ENCODE measurements at regions not wholly inside any gene's neighbourhood (a gene's known extent, or its start where the extent isn't known, plus 50 kb on each side); places are given as distances from the start of the nearest gene placed in this dataset.
A peak's percentile ranks its signal among the peaks of the same experiment; 100 is the strongest.
"Not testable (repeated sequence)": the region's sequence is repeated elsewhere in the genome, so short reads cannot be mapped to it uniquely, and the experiment has no call there.

DNA sequence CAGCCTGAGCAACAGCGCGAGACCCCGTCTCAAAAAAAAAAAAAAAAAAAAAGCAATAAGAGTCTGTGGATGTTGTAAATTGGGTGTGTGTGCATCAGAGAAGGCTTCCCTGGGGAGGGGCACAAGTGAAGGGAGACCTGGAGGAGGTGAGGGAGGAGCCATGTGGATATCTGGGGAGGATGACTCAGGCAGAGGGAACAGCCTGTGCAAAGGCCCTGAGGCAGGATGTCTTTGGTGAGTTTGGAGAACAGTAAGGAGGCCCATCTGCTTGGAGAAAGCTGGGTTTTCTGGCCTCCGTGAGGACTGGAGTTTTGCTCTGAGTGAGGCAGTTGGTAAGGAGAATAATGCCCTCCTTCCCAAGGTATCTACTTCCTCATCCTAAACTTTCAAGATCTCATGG is 81.9 kb upstream of the ADGRL1 start:
- H3K9me3 ChIP-seq (ENCODE audit: control insufficient read depth, insufficient read depth, low read length); H3K4me3 ChIP-seq (ENCODE audit: low read depth, low read length); H3K36me3 ChIP-seq (ENCODE audit: control insufficient read depth, insufficient read depth, low read length); H3K27me3 ChIP-seq (ENCODE audit: control insufficient read depth, insufficient read depth, low read length); H3K27ac ChIP-seq (ENCODE audit: low read depth, low read length); DNase-seq (ENCODE audit: low read depth in 4 of 6, low spot score in 6 of 6); H3K4me1 ChIP-seq (ENCODE audit: control insufficient read depth, insufficient read depth, low read length): not testable (repeated sequence)
- WGBS (ENCODE audit: insufficient coverage): no CpG with 5 or more reads among the region's 4 CpGs

DNA sequence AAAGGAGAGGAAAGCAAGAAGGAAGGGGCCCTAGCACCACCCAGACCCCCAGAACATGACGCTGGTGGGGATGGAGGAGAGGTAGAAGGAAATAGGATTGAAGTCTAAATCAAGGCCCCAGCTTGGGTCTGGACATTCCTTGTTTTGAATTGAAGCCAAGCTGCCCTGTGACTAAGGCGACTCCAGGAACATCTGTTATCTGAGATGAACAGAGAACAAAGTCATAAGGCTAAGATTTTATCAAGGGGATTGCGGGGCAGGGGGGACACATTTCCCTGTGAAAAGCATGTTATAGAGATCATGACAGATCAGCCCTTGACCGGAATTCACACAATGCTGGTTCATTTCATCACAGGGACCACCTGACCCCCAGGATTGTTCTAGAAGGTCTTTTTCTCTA is 80.6 kb upstream of the ADGRL1 start:
- WGBS (ENCODE audit: insufficient coverage): 69% methylated on average over 3 of the region's 4 CpGs
- not testable (repeated sequence) for H3K27ac ChIP-seq (ENCODE audit: low read depth, low read length)

DNA sequence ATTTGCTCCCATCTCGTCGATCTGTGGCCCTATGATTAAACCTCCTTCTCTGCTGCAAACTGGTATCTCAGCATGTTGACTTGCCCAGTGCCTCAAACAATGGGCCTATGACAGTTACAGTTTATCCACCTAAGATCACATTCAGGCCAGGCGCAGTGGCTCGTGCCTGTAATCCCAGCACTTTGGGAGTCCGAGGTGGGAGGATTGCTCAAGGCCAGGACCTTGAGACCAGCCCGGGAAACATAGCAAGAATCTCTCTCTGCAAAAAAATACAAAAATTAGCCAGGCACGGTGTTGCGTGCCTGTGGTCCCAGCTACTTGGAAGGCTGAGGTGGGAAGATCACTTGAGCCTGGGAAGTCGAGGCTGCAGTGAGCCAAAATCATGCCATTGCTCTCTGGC is 79.8 kb upstream of the ADGRL1 start:
- H3K4me3 ChIP-seq (ENCODE audit: low read depth, low read length); DNase-seq (ENCODE audit: low read depth in 4 of 6, low spot score in 6 of 6); H3K27me3 ChIP-seq (ENCODE audit: control insufficient read depth, insufficient read depth, low read length); H3K9me3 ChIP-seq (ENCODE audit: control insufficient read depth, insufficient read depth, low read length); H3K4me1 ChIP-seq (ENCODE audit: control insufficient read depth, insufficient read depth, low read length); H3K36me3 ChIP-seq (ENCODE audit: control insufficient read depth, insufficient read depth, low read length); H3K27ac ChIP-seq (ENCODE audit: low read depth, low read length): not testable (repeated sequence)
- 98% methylated on average over 5 of the region's 9 CpGs for WGBS (ENCODE audit: insufficient coverage)

More for the DNA sequence above, 80.6 kb upstream of the ADGRL1 start:
- H3K4me3 ChIP-seq (ENCODE audit: low read depth, low read length); H3K9me3 ChIP-seq (ENCODE audit: control insufficient read depth, insufficient read depth, low read length); H3K4me1 ChIP-seq (ENCODE audit: control insufficient read depth, insufficient read depth, low read length); H3K36me3 ChIP-seq (ENCODE audit: control insufficient read depth, insufficient read depth, low read length); DNase-seq (ENCODE audit: low read depth in 4 of 6, low spot score in 6 of 6); H3K27me3 ChIP-seq (ENCODE audit: control insufficient read depth, insufficient read depth, low read length): not testable (repeated sequence)

DNA sequence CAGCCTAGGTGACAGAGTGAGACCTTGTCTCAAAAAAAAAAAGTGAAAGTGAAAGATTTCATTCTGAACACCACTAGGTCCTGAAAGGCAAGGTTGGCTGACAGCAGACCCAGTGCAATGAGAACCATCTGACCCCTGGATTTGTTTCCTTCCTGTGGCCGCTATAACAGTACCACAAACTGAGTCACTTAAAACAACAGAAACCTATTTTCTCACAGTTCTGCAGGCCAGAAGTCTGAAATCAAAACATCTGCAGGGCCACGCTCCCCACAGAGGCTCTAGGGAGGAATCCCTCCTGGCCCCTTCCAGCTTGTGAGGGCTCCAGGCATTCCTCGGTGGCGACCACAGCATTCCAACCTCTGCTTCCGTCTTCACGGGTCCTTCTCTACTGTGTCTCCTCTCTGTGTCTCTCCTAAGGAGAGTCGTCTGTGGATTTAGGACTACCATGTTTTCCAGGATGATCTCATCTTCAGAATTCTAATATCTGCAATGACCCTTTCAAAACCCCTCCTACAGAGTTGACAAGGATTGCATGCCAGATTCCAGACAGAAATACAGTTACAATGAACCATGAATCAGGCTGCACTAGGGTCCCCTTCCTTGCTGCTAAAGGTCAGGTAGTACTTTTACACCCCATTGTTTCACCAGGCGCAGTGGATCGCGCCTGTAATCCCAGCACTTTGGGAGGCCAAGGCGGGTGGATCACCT is 78.0 kb upstream of the ADGRL1 start:
- H3K36me3 ChIP-seq (ENCODE audit: control insufficient read depth, insufficient read depth, low read length); H3K9me3 ChIP-seq (ENCODE audit: control insufficient read depth, insufficient read depth, low read length); H3K27ac ChIP-seq (ENCODE audit: low read depth, low read length); H3K4me1 ChIP-seq (ENCODE audit: control insufficient read depth, insufficient read depth, low read length); H3K27me3 ChIP-seq (ENCODE audit: control insufficient read depth, insufficient read depth, low read length); H3K4me3 ChIP-seq (ENCODE audit: low read depth, low read length): not testable (repeated sequence)
- peak in 1 of 6 donors; percentile 23 for DNase-seq (ENCODE audit: low read depth in 4 of 6, low spot score in 6 of 6)
- 63% methylated on average over 6 of the region's 11 CpGs for WGBS (ENCODE audit: insufficient coverage)

- DNase-seq (ENCODE audit: low read depth in 4 of 6, low spot score in 6 of 6); H3K9me3 ChIP-seq (ENCODE audit: control insufficient read depth, insufficient read depth, low read length); H3K27me3 ChIP-seq (ENCODE audit: control insufficient read depth, insufficient read depth, low read length); H3K4me1 ChIP-seq (ENCODE audit: control insufficient read depth, insufficient read depth, low read length); H3K36me3 ChIP-seq (ENCODE audit: control insufficient read depth, insufficient read depth, low read length); H3K27ac ChIP-seq (ENCODE audit: low read depth, low read length); H3K4me3 ChIP-seq (ENCODE audit: low read depth, low read length): not testable (repeated sequence)
- 86% methylated on average over 2 of the region's 4 CpGs for WGBS (ENCODE audit: insufficient coverage)
Observed at GRCh38 chr19:14279270-14279669, 73.3 kb upstream of the ADGRL1 start.

GRCh38 chr19:14277608-14278007 is 71.6 kb upstream of the ADGRL1 start:
- Histone ChIP-seq H3K4me3 (ENCODE audit: low read depth, low read length) (no peak overlapping the region), H3K27ac (ENCODE audit: low read depth, low read length) (no peak overlapping the region), H3K27me3 (ENCODE audit: control insufficient read depth, insufficient read depth, low read length) (no peaks in the 10 kb centered on the region), H3K4me1 (ENCODE audit: control insufficient read depth, insufficient read depth, low read length) (no peaks in the 10 kb centered on the region), H3K9me3 (ENCODE audit: control insufficient read depth, insufficient read depth, low read length) (no peaks in the 10 kb centered on the region), H3K36me3 (ENCODE audit: control insufficient read depth, insufficient read depth, low read length) (no peaks in the 10 kb centered on the region)
- WGBS (ENCODE audit: insufficient coverage): 97% methylated on average over 32 of the region's 32 CpGs
- no peak for DNase-seq (ENCODE audit: low read depth in 4 of 6, low spot score in 6 of 6)

DNA sequence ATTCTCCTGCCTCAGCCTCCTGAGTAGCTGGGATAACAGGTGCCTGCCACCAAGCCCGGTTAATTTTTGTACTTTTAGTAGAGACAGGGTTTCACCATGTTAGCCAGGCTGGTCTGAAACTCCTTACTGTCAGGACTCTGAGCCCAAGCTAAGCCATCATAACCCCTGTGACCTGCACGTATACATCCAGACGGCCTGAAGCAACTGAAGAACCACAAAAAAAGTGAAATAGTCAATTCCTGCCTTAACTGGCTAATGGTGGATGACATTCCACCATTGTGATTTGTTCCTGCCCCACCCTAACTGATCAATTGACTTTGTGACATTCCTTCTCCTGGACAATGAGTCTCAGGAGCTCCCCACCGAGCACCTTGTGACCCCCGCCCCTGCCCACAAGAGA is 69.9 kb upstream of the ADGRL1 start:
- not testable (repeated sequence) for DNase-seq (ENCODE audit: low read depth in 4 of 6, low spot score in 6 of 6); H3K27ac ChIP-seq (ENCODE audit: low read depth, low read length); H3K4me3 ChIP-seq (ENCODE audit: low read depth, low read length); H3K4me1 ChIP-seq (ENCODE audit: control insufficient read depth, insufficient read depth, low read length); H3K36me3 ChIP-seq (ENCODE audit: control insufficient read depth, insufficient read depth, low read length); H3K9me3 ChIP-seq (ENCODE audit: control insufficient read depth, insufficient read depth, low read length); H3K27me3 ChIP-seq (ENCODE audit: control insufficient read depth, insufficient read depth, low read length)
- 83% methylated on average over 5 of the region's 5 CpGs for WGBS (ENCODE audit: insufficient coverage)

DNA sequence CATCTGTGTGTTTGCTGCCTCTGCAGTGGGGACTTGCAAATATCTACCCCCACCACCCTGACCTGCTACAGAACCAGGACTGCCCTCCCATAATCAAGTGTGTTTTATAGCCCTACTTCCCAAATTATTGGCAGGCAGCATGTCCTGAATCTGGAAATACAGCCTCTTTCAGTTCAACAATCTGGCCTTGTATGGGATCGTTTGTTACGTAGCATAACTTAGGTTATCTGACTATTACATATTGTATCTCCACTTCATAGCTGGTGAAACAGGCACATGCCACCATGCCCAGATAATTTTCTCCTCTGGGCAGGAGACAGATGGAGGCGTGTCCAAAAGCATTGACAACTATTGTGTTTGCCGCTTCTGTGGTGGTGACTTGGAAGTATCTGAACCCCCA is 66.7 kb upstream of the ADGRL1 start:
- Histone ChIP-seq H3K4me3 (ENCODE audit: low read depth, low read length) (no peak overlapping the region), H3K4me1 (ENCODE audit: control insufficient read depth, insufficient read depth, low read length) (no peaks in the 10 kb centered on the region), H3K9me3 (ENCODE audit: control insufficient read depth, insufficient read depth, low read length) (no peaks in the 10 kb centered on the region), H3K27ac (ENCODE audit: low read depth, low read length) (no peak overlapping the region), H3K27me3 (ENCODE audit: control insufficient read depth, insufficient read depth, low read length) (no peaks in the 10 kb centered on the region), H3K36me3 (ENCODE audit: control insufficient read depth, insufficient read depth, low read length) (no peaks in the 10 kb centered on the region)
- no peak for DNase-seq (ENCODE audit: low read depth in 4 of 6, low spot score in 6 of 6)
- 83% methylated on average over 2 of the region's 4 CpGs for WGBS (ENCODE audit: insufficient coverage)

DNA sequence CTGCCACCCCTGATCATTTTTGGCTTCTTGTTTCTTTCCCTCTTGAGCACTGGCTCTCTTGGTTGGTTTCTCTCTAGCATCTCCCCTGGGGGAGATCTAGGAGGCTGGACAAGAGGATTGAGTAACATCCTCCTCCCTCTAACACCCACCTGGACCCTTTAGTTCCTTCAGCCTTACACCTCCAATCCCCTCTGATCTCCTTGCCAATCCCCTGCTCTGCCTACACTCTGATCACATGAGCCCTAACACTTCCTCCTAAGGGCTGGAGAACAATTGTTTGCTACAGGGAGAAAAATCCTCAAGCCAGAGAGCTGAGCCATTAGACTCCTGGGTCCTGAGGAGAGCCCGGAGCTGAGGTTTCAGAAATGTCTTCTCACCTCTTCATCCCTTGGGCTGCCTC is 65.9 kb upstream of the ADGRL1 start:
- no peaks in the 10 kb centered on the region for H3K27me3 ChIP-seq (ENCODE audit: control insufficient read depth, insufficient read depth, low read length)
- H3K4me3 ChIP-seq (ENCODE audit: low read depth, low read length): no peak overlapping the region
- WGBS (ENCODE audit: insufficient coverage): 44% methylated on average over 1 of the region's 1 CpG
- no peak overlapping the region for H3K27ac ChIP-seq (ENCODE audit: low read depth, low read length)
- H3K9me3 ChIP-seq (ENCODE audit: control insufficient read depth, insufficient read depth, low read length): no peaks in the 10 kb centered on the region
- no peaks in the 10 kb centered on the region for H3K36me3 ChIP-seq (ENCODE audit: control insufficient read depth, insufficient read depth, low read length)
- DNase-seq (ENCODE audit: low read depth in 4 of 6, low spot score in 6 of 6): no peak
- H3K4me1 ChIP-seq (ENCODE audit: control insufficient read depth, insufficient read depth, low read length): no peaks in the 10 kb centered on the region

- not testable (repeated sequence) for H3K9me3 ChIP-seq (ENCODE audit: control insufficient read depth, insufficient read depth, low read length); DNase-seq (ENCODE audit: low read depth in 4 of 6, low spot score in 6 of 6); H3K36me3 ChIP-seq (ENCODE audit: control insufficient read depth, insufficient read depth, low read length); H3K4me1 ChIP-seq (ENCODE audit: control insufficient read depth, insufficient read depth, low read length); H3K4me3 ChIP-seq (ENCODE audit: low read depth, low read length); H3K27ac ChIP-seq (ENCODE audit: low read depth, low read length); H3K27me3 ChIP-seq (ENCODE audit: control insufficient read depth, insufficient read depth, low read length)
- no CpG with 5 or more reads among the region's 4 CpGs for WGBS (ENCODE audit: insufficient coverage)
Observed at GRCh38 chr19:14270557-14270956, 64.6 kb upstream of the ADGRL1 start.

Measured in spinal cord (tissue), 9 donors.